Keratinocyte (primary cell): ENCODE measurements at regions not wholly inside any gene's neighbourhood (a gene's known extent, or its start where the extent isn't known, plus 50 kb on each side); places are given as distances from the start of the nearest gene placed in this dataset.

Experiments
- DNase-seq: peaks from one replicate; pipeline ENCODE4 v3.0.0-alpha.2; 2011; ENCODE audit warnings: low read depth, missing footprints, low spot score
- FAIRE-seq: peaks from 2 replicates; lab custom pipeline; 2011; peaks lifted over from hg19 to GRCh38; lab: Jason Lieb, UNC
- H2AFZ ChIP-seq: 2 replicates; pipeline ENCODE4 v1.6.0; 2012; ENCODE audit warnings: low read length, control low read depth, inconsistent platforms; ENCODE audit not compliant: control insufficient read depth
- H3K27ac ChIP-seq: 2 replicates; pipeline ENCODE4 v1.5.1; 2011; ENCODE audit warnings: low read length; ENCODE audit not compliant: control insufficient read depth, insufficient read depth
- H3K27me3 ChIP-seq: 3 replicates; pipeline ENCODE4 v1.6.0; 2011; ENCODE audit warnings: low read length; ENCODE audit not compliant: control insufficient read depth, insufficient read depth; ENCODE audit errors: extremely low read depth
- H3K36me3 ChIP-seq, 2 experiments: 2 replicates in 1 of 2; 3 replicates in 1 of 2; pipeline ENCODE4 v1.5.1; 2011; ENCODE audit warnings: low read length in 2 of 2, mild to moderate bottlenecking in 1 of 2; ENCODE audit not compliant: control insufficient read depth in 2 of 2, insufficient read depth in 2 of 2; ENCODE audit errors: extremely low read depth in 1 of 2
- H3K4me1 ChIP-seq: 3 replicates; pipeline ENCODE4 v1.5.1; 2011; ENCODE audit warnings: low read length; ENCODE audit not compliant: control insufficient read depth, insufficient read depth; ENCODE audit errors: extremely low read depth
- H3K4me2 ChIP-seq: 3 replicates; pipeline ENCODE4 v1.6.0; 2011; ENCODE audit warnings: low read depth, low read length; ENCODE audit not compliant: control insufficient read depth, insufficient read depth; ENCODE audit errors: extremely low read depth
- H3K4me3 ChIP-seq, 3 experiments: fragments of 200-600 bp in 1 of 3; sonication (generic) in 1 of 3; 2 replicates in 2 of 3; 3 replicates in 1 of 3; pipeline ENCODE4 v1.5.1; 2011 to 2016; ENCODE audit warnings: low read length in 3 of 3, mild to moderate bottlenecking in 3 of 3, control low read depth in 2 of 3, inconsistent platforms in 1 of 3, low read depth in 1 of 3, mixed read lengths in 1 of 3, mixed run types in 1 of 3, moderate library complexity in 1 of 3; ENCODE audit not compliant: control insufficient read depth in 2 of 3, insufficient read depth in 2 of 3; ENCODE audit errors: extremely low read depth in 1 of 3
- H3K79me2 ChIP-seq: 2 replicates; pipeline ENCODE4 v1.6.0; 2012; ENCODE audit warnings: low read length; ENCODE audit not compliant: control insufficient read depth, insufficient read depth
- H3K9ac ChIP-seq: 3 replicates; pipeline ENCODE4 v1.6.0; 2011; ENCODE audit warnings: low read length; ENCODE audit not compliant: control insufficient read depth, insufficient read depth; ENCODE audit errors: extremely low read depth
- H3K9me1 ChIP-seq: 3 replicates; pipeline ENCODE4 v1.6.0; 2011; ENCODE audit warnings: low read length; ENCODE audit not compliant: control insufficient read depth, insufficient read depth; ENCODE audit errors: extremely low read depth
- H3K9me3 ChIP-seq: 2 replicates; pipeline ENCODE4 v1.5.1; 2012; ENCODE audit warnings: low read depth, low read length; ENCODE audit not compliant: control insufficient read depth
- H4K20me1 ChIP-seq: 3 replicates; pipeline ENCODE4 v1.6.0; 2011; ENCODE audit warnings: low read length; ENCODE audit not compliant: control insufficient read depth, insufficient read depth; ENCODE audit errors: extremely low read depth
- EZH2 ChIP-seq: IDR thresholded peaks from one replicate; pipeline ENCODE4 v1.6.1; 2012; ENCODE audit warnings: inconsistent platforms, mild to moderate bottlenecking, low read length, moderate library complexity
- dilution Hi-C: fragments of 300-500 bp; cut with MboI; formaldehyde crosslinking; loops from one replicate; pipeline ENCODE4 v1.7.0; 2020; ENCODE audit warnings: low sequenced_read_pairs; ENCODE audit not compliant: extremely low pct_ligation_motif_present
- TF ChIP-seq, protein P1 (sequence below), 3 experiments: IDR thresholded peaks in 1 of 3; conservative IDR thresholded peaks in 1 of 3; optimal IDR thresholded peaks in 1 of 3; 2 replicates in 2 of 3; 3 replicates in 1 of 3; pipeline versions ENCODE3 to v1.5.1; 2011; ENCODE audit warnings: low read length in 3 of 3, mild to moderate bottlenecking in 3 of 3, moderate library complexity in 2 of 3, control low read depth in 1 of 3, inconsistent platforms in 1 of 3; ENCODE audit not compliant: insufficient read depth in 2 of 3; ENCODE audit errors: extremely low read depth in 1 of 3

DNA sequence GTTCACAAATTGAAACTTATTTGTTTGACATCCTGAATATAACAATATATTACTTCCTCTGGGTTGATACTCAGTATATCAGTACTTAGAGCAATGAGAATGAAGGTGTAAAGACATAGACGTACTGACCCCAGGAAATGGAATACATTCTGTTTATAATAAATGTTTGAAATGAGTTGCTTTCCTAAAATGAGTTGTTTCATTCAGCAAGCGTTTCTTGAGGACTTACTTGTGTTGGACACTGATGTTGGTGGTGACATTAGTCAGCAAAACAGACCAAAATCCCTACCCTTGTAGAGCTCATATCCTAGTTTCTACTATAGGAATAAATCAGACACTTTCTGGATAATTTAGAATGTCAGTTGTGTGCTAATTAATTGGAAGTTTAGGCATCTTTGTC lies 184.3 kb downstream of the ZDHHC21 start:
- FAIRE-seq (no peak), DNase-seq (no peak)
- no peak overlapping the region for H3K27ac ChIP-seq
- no peaks in the 10 kb centered on the region for H3K36me3 ChIP-seq
- TF ChIP-seq EZH2 = no peak
- TF ChIP-seq, protein P1, sequence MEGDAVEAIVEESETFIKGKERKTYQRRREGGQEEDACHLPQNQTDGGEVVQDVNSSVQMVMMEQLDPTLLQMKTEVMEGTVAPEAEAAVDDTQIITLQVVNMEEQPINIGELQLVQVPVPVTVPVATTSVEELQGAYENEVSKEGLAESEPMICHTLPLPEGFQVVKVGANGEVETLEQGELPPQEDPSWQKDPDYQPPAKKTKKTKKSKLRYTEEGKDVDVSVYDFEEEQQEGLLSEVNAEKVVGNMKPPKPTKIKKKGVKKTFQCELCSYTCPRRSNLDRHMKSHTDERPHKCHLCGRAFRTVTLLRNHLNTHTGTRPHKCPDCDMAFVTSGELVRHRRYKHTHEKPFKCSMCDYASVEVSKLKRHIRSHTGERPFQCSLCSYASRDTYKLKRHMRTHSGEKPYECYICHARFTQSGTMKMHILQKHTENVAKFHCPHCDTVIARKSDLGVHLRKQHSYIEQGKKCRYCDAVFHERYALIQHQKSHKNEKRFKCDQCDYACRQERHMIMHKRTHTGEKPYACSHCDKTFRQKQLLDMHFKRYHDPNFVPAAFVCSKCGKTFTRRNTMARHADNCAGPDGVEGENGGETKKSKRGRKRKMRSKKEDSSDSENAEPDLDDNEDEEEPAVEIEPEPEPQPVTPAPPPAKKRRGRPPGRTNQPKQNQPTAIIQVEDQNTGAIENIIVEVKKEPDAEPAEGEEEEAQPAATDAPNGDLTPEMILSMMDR (optimal IDR thresholded peaks at IDR 0.05 in 1 of 3, IDR thresholded peaks at IDR 0.05 in 1 of 3, conservative IDR thresholded peaks at IDR 0.05 in 1 of 3; ENCODE audit: extremely low read depth in 1 of 3, insufficient read depth in 2 of 3, low read length in 3 of 3) = no peak
- H3K4me1 ChIP-seq = no peaks in the 10 kb centered on the region
- no peaks in the 10 kb centered on the region for H3K9me1 ChIP-seq
- dilution Hi-C loops = no loop called here
- no peaks in the 10 kb centered on the region for H4K20me1 ChIP-seq
- no peak overlapping the region for H2AFZ ChIP-seq
- H3K9ac ChIP-seq = no peak overlapping the region
- no peaks in the 10 kb centered on the region for H3K9me3 ChIP-seq
- no peak overlapping the region for H3K4me3 ChIP-seq
- H3K4me2 ChIP-seq = no peak overlapping the region
- H3K79me2 ChIP-seq = no peaks in the 10 kb centered on the region
- no peaks in the 10 kb centered on the region for H3K27me3 ChIP-seq

DNA sequence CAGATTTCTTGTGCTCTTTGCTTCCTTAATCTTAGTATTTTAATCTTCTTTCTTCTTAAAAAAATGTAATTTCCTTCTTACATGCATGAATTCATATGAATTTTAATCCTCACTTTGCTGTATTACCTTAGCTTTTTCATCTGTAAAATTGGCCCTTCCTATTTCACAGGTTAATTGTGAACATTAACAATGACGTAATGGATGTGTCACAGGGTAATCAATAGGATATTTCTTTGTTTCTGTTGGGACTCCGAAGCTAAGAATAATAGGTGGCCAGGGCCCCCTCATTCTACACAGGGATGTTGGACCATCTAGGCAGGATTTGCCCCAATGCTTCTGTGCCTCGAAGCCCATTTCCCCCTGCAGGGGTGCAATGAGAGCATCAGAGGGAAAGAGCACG lies 187.4 kb upstream of the NFIB start:
- no peak overlapping the region for H3K4me3 ChIP-seq
- no peak for TF ChIP-seq EZH2
- TF ChIP-seq, protein P1 (optimal IDR thresholded peaks at IDR 0.05 in 1 of 3, IDR thresholded peaks at IDR 0.05 in 1 of 3, conservative IDR thresholded peaks at IDR 0.05 in 1 of 3; ENCODE audit: extremely low read depth in 1 of 3, insufficient read depth in 2 of 3, low read length in 3 of 3) = no peak
- dilution Hi-C loops = no loop called here
- no peak overlapping the region for H3K27ac ChIP-seq
- no peaks in the 10 kb centered on the region for H3K36me3 ChIP-seq
- no peaks in the 10 kb centered on the region for H3K4me1 ChIP-seq
- no peak overlapping the region for H3K4me2 ChIP-seq
- no peaks in the 10 kb centered on the region for H3K27me3 ChIP-seq
- no peak overlapping the region for H3K9ac ChIP-seq
- H2AFZ ChIP-seq = no peak overlapping the region
- H3K9me1 ChIP-seq = no peaks in the 10 kb centered on the region
- DNase-seq (no peak), FAIRE-seq (no peak)
- H3K9me3 ChIP-seq = no peaks in the 10 kb centered on the region
- no peaks in the 10 kb centered on the region for H3K79me2 ChIP-seq
- no peaks in the 10 kb centered on the region for H4K20me1 ChIP-seq
